ENCODE measurements at regions not wholly inside any gene's neighbourhood (a gene's known extent, or its start where the extent isn't known, plus 50 kb on each side); places are given as distances from the start of the nearest gene placed in this dataset.
A peak's percentile ranks its signal among the peaks of the same experiment; 100 is the strongest.
"Not testable (repeated sequence)": the region's sequence is repeated elsewhere in the genome, so short reads cannot be mapped to it uniquely, and the experiment has no call there.

DNA sequence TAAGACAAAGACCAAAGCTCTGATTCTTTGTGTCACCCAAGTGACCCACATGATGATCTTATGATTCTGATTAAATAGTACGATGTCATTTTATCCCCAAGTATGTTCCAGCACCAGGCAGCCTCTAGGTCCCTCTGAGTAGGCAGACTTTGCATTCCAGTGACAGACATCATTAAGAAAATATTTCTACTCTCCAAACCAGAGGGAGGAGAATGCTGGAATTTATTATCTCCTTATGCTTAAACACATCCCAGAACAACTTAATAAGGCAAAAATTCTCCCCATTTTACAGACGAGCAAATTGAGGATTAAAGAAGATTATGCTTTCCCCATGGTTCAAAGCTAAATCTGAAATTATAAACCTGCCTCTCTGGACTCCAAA, 192.8 kb upstream of the CDH11 start:
- no peak overlapping the region for H3K27ac ChIP-seq
- no peaks in the 10 kb centered on the region for H3K36me3 ChIP-seq
- no peak overlapping the region for H3K4me2 ChIP-seq
- H3K9me3 ChIP-seq (replicated peaks in 1 of 11): no peaks in the 10 kb centered on the region; a peak in 1 of 22 replicates
- no peak overlapping the region for H3K9ac ChIP-seq
- no peaks in the 10 kb centered on the region for H3K27me3 ChIP-seq
- peaks cover 0 to 23% (median 0%) of the 10 kb centered on the region in 10 experiments; a peak in 7 of 20 replicates for H3K4me1 ChIP-seq
- H3K4me3 ChIP-seq: no peak overlapping the region
- H4K20me1 ChIP-seq: no peaks in the 10 kb centered on the region
- no peak for TF ChIP-seq Cebpa-rat (IDR thresholded peaks at IDR 0.05)

DNA sequence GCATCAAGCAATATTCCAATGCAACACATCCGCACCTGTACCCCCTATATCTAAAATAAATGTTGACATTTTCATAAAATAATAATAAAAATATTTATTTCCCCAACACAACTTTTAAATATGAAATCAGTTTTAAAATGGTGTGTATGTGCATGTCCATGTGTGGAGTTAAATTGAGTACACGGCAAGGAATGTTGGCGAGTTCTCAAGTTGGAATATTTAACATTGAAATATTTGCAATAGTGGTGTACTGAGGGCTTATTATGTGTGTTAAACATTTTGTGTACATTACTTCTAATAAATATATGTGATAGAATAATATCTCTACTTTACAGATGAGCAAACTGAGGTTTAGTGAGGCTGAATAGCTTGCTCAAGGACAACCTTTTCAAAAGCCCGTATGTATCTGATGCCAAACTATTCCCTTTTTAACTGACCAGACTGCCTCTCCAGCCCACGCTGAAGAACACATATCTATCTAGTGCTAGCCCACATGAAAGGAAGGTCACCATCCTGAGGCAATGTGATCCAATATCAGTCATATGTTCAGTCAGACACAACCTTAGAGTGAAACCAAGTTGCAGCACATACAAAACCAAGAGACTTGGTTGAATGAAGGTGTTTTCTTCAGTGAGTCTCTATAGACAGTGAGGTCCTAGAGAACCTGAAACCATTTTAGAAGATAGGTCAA, 192.2 kb upstream of the CDH11 start:
- no peak overlapping the region for H3K4me2 ChIP-seq
- H3K27me3 ChIP-seq: no peaks in the 10 kb centered on the region
- H3K36me3 ChIP-seq: no peaks in the 10 kb centered on the region
- H3K27ac ChIP-seq: no peak overlapping the region
- peaks cover 0 to 24% (median 0%) of the 10 kb centered on the region in 10 experiments; a peak in 7 of 20 replicates for H3K4me1 ChIP-seq
- H4K20me1 ChIP-seq: no peaks in the 10 kb centered on the region
- H3K9ac ChIP-seq: no peak overlapping the region
- no peak for TF ChIP-seq Cebpa-rat (IDR thresholded peaks at IDR 0.05)
- H3K4me3 ChIP-seq: no peak overlapping the region
- no peaks in the 10 kb centered on the region; a peak in 1 of 22 replicates for H3K9me3 ChIP-seq (replicated peaks in 1 of 11)

DNA sequence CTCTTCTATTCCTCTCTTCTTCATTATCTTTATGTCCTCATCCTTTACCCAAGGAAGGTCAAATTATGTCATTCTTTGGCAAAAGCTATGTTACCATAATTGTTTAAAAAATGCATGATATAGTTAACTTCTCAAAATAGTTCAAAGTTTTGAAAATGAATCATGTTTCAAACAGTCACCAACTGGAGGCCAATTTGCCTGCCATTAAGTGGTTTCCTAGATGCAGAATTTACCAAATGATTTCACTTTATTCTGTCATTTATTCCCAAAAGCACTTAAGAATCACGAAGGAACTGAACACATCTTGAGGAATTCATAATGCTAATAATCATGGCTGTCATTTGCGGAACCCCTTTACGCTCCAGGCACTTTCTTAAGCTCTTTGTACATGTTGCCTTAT, 190.9 kb upstream of the CDH11 start:
- H3K4me2 ChIP-seq: no peak overlapping the region

GRCh38 chr16:65312071-65312470, 190.2 kb upstream of the CDH11 start:
- peak overlapping the region in 4 of 11 experiments; percentile 30 to 37 (median 34); a peak in 6 of 22 replicates for H3K4me2 ChIP-seq
- H4K20me1 ChIP-seq: no peaks in the 10 kb centered on the region
- no peak overlapping the region for H3K9ac ChIP-seq
- peaks cover 0 to 40% (median 0%) of the 10 kb centered on the region in 10 experiments; a peak in 9 of 20 replicates for H3K4me1 ChIP-seq
- TF ChIP-seq Cebpa-rat (IDR thresholded peaks at IDR 0.05): no peak
- H3K27ac ChIP-seq: no peak overlapping the region
- H3K4me3 ChIP-seq: no peak overlapping the region
- H3K9me3 ChIP-seq (replicated peaks in 1 of 11): no peaks in the 10 kb centered on the region; a peak in 1 of 22 replicates
- H3K27me3 ChIP-seq: no peaks in the 10 kb centered on the region
- H3K36me3 ChIP-seq: no peaks in the 10 kb centered on the region

More for the DNA sequence above, 190.9 kb upstream of the CDH11 start:
- H3K4me3 ChIP-seq: no peak overlapping the region
- H3K9me3 ChIP-seq (replicated peaks in 1 of 11): no peaks in the 10 kb centered on the region; a peak in 1 of 22 replicates
- H3K4me1 ChIP-seq: peaks cover 0 to 33% (median 0%) of the 10 kb centered on the region in 10 experiments; a peak in 9 of 20 replicates
- H3K27me3 ChIP-seq: no peaks in the 10 kb centered on the region
- no peak overlapping the region for H3K27ac ChIP-seq
- H3K36me3 ChIP-seq: no peaks in the 10 kb centered on the region
- H4K20me1 ChIP-seq: no peaks in the 10 kb centered on the region
- no peak overlapping the region for H3K9ac ChIP-seq
- TF ChIP-seq Cebpa-rat (IDR thresholded peaks at IDR 0.05): no peak

- peaks cover 0 to 40% (median 0%) of the 10 kb centered on the region in 10 experiments; a peak in 9 of 20 replicates for H3K4me1 ChIP-seq
- H3K4me3 ChIP-seq; H3K36me3 ChIP-seq; H3K9ac ChIP-seq; H3K27me3 ChIP-seq; H3K9me3 ChIP-seq (replicated peaks in 1 of 11); H4K20me1 ChIP-seq; H3K27ac ChIP-seq: not testable (repeated sequence)
- peak overlapping the region in 4 of 11 experiments; percentile 3 to 35 (median 17); a peak in 2 of 22 replicates for H3K4me2 ChIP-seq
These were observed 188.6 kb upstream of the CDH11 start for GRCh38 chr16:65310491-65310890.

DNA sequence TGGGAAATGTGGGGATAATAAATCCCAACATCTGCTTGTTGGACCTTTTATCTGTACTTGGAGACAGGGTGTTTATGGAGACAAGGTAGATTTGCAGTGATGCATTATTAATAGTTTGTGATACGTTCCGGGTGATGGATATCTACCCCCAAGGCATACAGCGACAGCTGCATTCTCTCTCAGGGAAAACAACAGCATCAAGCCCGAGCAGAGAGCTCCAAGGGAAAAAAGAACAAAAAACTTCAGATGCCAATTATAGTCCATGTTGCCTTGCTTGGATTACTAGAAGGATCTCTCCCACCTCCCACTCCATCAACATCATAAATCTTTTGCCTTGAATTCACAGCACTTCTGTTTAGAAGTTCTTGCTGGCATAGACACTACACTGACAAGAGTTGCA, 187.5 kb upstream of the CDH11 start:
- no peaks in the 10 kb centered on the region for H3K27me3 ChIP-seq
- H3K27ac ChIP-seq: no peak overlapping the region
- no peak overlapping the region for H3K4me3 ChIP-seq
- H3K4me2 ChIP-seq: no peak overlapping the region
- H4K20me1 ChIP-seq: no peaks in the 10 kb centered on the region
- peaks cover 0 to 40% (median 0%) of the 10 kb centered on the region in 10 experiments; a peak in 9 of 20 replicates for H3K4me1 ChIP-seq
- no peaks in the 10 kb centered on the region for H3K36me3 ChIP-seq
- TF ChIP-seq Cebpa-rat (IDR thresholded peaks at IDR 0.05): no peak
- H3K9me3 ChIP-seq (replicated peaks in 1 of 11): no peaks in the 10 kb centered on the region
- H3K9ac ChIP-seq: no peak overlapping the region

- peak overlapping the region in 5 of 11 experiments; percentile 3 to 41 (median 6); a peak in 4 of 22 replicates for H3K4me2 ChIP-seq
- H4K20me1 ChIP-seq: no peaks in the 10 kb centered on the region
- H3K27me3 ChIP-seq: no peaks in the 10 kb centered on the region
- peak overlapping the region in 3 of 11 experiments; percentile 7 to 45 (median 15); a peak in 5 of 22 replicates for H3K27ac ChIP-seq
- no peaks in the 10 kb centered on the region for H3K9me3 ChIP-seq (replicated peaks in 1 of 11)
- H3K36me3 ChIP-seq: no peaks in the 10 kb centered on the region
- no peak overlapping the region for H3K9ac ChIP-seq
- H3K4me3 ChIP-seq: no peak overlapping the region
- peaks cover 0 to 40% (median 0%) of the 10 kb centered on the region in 10 experiments; a peak in 9 of 20 replicates for H3K4me1 ChIP-seq
- TF ChIP-seq Cebpa-rat (IDR thresholded peaks at IDR 0.05): no peak
These were observed 186.6 kb upstream of the CDH11 start for GRCh38 chr16:65308506-65308905.

DNA sequence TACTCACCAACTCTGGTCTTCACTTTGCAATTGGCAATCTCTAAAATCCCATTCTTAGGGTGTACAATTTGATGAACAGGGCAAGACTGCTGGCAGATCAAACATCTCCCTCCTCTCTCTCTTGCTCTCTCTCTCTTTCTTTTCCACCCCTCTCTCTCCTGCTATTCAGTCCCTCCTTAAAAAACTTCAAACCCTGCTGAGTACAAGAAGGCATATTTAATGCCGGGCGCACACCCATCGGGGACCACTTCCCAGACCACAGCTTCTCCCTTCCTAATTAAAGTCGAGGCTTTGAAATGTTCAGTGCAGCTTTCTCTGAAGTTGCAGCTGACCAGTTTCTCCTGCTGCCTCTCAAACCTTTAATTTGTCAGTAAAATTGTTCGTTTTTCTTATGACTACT, 185.4 kb upstream of the CDH11 start:
- no peak overlapping the region for H3K4me3 ChIP-seq
- H3K36me3 ChIP-seq: no peaks in the 10 kb centered on the region
- no peaks in the 10 kb centered on the region for H4K20me1 ChIP-seq
- peaks cover 0 to 4% (median 0%) of the 10 kb centered on the region in 11 experiments; a peak in 1 of 22 replicates for H3K9me3 ChIP-seq (replicated peaks in 1 of 11)
- H3K4me1 ChIP-seq: peaks cover 0 to 40% (median 0%) of the 10 kb centered on the region in 10 experiments; a peak in 9 of 20 replicates
- no peak for TF ChIP-seq Cebpa-rat (IDR thresholded peaks at IDR 0.05)
- H3K27me3 ChIP-seq: no peaks in the 10 kb centered on the region
- H3K27ac ChIP-seq: no peak overlapping the region
- H3K4me2 ChIP-seq: peak overlapping the region in 1 of 11 experiments; percentile 41; a peak in 3 of 22 replicates
- no peak overlapping the region for H3K9ac ChIP-seq

DNA sequence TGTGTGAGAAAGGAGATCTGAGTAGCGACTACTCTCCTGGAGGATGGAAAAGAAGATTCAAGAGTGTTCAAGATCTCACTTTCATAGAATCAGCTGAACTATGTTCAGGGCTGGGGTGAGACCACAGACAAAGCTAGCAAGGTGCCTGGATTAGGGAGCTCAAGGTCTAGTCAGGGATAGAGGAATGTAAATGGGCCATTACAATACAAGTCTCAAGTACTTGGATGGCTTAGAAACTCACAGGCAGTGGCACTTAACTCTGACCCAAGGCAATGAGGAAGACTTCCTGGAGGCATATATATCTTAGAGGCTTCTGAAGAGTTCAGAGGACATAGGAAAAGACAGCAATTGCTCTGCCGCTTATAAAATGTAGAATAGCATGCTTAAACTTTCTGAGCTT, 184.9 kb upstream of the CDH11 start:
- Histone ChIP-seq H3K9ac (no peak overlapping the region), H3K4me2 (no peak overlapping the region), H3K36me3 (no peaks in the 10 kb centered on the region), H3K4me1 (peaks cover 0 to 34% (median 0%) of the 10 kb centered on the region in 10 experiments; a peak in 9 of 20 replicates), H3K27me3 (no peaks in the 10 kb centered on the region), H4K20me1 (no peaks in the 10 kb centered on the region), H3K9me3 (replicated peaks in 1 of 11) (peaks cover 0 to 4% (median 0%) of the 10 kb centered on the region in 11 experiments; a peak in 1 of 22 replicates), H3K4me3 (no peak overlapping the region), H3K27ac (no peak overlapping the region)
- TF ChIP-seq Cebpa-rat (IDR thresholded peaks at IDR 0.05): no peak

All from BLaER1 treated with 17β-estradiol and CSF1 and Interleukin-3, amounts not matched to agents 10 nM and 100 nM (cell line).